ENCODE measurements at regions not wholly inside any gene's neighbourhood (a gene's known extent, or its start where the extent isn't known, plus 50 kb on each side); places are given as distances from the start of the nearest gene placed in this dataset.

GRCh38 chr13:42720858-42721219 lies 60.5 kb upstream of the FAM216B start:
- DNase-seq (ENCODE audit: low read depth): no peak

DNA sequence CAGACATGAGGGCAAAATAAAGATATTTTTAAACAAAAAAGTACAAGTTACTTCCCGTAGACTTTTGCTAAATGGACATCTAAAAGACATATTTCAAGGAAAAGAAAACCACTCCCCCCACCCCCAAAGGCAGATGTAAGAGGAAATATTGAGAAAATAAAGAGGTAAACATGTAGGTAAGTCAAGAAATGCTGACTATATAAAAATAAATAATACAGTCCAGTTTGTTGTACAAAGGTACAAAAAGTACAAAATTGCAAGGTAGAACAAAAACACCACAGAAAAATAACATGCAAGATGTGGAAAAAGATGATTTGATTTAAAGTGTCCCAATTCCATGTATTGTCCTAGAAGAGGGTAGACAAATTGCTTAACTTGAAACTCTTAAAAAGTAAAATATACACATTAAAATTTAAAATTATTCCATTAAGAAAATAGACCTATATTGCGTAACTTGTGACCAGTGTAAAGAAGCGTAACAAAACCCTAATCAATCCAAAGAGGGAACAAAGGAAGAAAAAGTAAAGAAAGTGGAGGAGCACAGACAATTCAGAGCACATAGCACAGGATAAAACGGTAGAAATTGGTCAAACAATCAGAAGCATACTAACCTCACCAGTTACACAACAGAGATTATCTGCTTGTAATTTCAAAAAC lies 58.4 kb upstream of the FAM216B start:
- no peak for DNase-seq (ENCODE audit: low read depth)

- DNase-seq (ENCODE audit: low read depth): no peak
Measured at GRCh38 chr13:42728507-42729180, 52.7 kb upstream of the FAM216B start.

GRCh38 chr13:42729857-42730402 lies 51.5 kb upstream of the FAM216B start:
- no peak for DNase-seq (ENCODE audit: low read depth)

Measured in HS-27A (cell line).